GM19023 (cell line): ENCODE measurements at regions not wholly inside any gene's neighbourhood (a gene's known extent, or its start where the extent isn't known, plus 50 kb on each side); places are given as distances from the start of the nearest gene placed in this dataset.
"Not testable (repeated sequence)": the region's sequence is repeated elsewhere in the genome, so short reads cannot be mapped to it uniquely, and the experiment has no call there.

ENCODE experiments used
- ATAC-seq: cut with Tn5 transposase; IDR thresholded peaks from one replicate; pipeline ENCODE4 v1.9.1; 2021; ENCODE audit warnings: mild to moderate bottlenecking, moderate library complexity; ENCODE audit not compliant: unreplicated experiment

DNA sequence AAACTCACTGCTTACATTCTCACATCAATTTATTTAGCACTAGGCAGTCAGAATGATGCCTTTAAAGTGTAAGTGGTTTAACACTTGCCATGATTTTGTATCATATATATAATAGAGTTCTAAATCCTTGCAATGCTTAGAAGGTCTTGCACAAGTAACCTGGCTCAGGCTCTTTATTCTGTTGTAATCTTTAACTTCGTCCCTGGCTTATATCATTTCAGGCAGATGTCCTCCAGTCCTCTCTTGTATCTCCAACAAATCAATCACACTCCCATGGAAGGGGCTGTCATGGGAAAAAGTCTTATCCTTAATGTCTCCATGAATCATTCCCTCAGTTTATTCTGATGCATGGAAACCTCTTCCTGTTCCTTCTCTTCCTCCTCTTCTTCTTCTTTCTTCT is 841.6 kb upstream of the B3GALT2 start:
- ATAC-seq = no peak

DNA sequence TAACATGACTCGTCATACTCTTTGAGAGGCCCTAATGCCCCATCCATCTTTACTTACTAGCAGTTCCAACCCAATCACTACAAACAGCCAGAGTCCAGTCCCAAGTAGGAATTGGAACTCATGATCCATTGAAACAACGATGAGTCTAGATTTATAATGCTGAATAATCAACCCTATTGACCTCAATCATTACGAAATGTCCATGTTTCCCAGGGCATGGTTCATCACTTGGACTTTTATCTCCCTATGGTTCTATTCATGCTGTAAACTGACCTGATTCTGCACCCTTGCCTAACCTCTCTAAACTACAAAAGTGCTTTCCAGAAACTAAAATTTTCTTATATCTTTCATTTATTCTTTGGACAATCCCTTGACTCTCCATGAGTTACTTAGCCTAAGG is 840.0 kb upstream of the B3GALT2 start:
- no peak for ATAC-seq

DNA sequence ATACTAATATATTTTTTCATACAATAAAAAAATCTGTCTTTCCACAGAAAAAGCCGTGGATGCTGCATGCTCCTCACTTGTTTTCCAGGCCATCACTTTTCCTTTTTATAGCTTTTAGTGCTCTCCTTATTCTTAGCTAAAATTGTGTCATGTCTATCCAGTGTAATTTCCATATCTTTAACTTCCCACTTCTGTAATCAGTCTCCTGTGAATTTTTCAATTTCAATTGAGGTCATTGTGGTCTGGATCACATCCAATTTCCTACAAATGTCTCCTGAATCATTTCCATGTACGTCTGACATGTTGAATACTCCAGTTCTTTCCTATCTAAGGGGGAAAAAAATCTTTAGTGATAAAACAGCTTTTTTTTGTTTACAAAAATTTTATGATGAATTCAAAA is 838.2 kb upstream of the B3GALT2 start:
- no peak for ATAC-seq

DNA sequence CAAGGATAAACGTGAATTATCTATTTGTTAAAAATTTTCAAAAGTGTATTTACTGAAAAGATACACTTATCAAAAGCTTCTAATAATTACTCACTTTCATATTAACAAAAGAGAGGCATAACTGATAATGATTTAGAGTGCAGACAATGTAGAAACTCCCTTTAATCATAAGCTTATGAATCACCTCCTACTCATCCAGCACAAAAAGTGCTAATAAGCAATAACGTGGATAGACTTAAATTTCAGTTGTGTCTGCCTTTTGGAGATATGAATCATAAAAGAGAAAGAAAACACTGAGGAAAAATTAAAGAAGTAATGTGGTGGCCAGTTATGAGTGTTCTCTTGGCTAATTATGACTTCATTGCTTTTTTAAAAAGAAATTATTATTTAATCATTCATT is 827.6 kb upstream of the B3GALT2 start:
- ATAC-seq = no peak

DNA sequence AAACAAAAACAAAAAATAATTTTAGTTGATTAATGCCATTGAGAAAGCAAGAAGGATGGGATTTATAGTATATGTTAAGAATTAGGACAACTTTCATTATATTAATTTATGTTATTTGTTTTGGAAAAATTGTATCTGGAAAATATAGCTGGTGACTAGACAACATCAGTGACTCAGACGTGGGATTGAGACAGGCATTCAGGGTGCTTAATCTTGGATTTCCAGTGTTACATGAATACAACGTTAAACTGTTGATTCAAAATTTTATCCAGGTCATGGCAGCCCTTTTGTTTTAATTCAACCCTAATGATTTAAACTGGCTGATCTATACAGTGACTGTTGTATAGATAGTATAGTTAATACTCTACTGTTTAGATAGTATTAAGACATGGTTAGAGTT is 827.1 kb upstream of the B3GALT2 start:
- ATAC-seq = no peak

DNA sequence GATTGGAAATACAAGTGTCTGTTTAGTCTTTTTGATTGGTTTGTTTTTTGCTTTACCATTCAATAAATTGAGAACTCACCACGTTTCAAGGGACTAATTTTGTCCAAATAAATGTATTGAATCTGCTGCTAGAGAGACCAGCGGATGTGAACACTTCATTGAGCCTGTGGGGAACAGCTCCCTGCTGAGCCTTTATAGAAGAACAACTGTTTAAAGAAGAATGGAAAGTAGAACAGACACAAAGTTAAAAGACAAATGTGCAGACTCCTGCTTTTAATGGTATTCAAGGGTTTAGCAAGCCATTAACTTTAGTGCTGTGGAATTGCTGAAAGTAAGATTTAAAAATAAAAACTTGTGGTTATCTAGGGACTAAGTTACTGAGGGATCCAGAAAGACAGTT is 817.7 kb upstream of the B3GALT2 start:
- ATAC-seq = no peak

DNA sequence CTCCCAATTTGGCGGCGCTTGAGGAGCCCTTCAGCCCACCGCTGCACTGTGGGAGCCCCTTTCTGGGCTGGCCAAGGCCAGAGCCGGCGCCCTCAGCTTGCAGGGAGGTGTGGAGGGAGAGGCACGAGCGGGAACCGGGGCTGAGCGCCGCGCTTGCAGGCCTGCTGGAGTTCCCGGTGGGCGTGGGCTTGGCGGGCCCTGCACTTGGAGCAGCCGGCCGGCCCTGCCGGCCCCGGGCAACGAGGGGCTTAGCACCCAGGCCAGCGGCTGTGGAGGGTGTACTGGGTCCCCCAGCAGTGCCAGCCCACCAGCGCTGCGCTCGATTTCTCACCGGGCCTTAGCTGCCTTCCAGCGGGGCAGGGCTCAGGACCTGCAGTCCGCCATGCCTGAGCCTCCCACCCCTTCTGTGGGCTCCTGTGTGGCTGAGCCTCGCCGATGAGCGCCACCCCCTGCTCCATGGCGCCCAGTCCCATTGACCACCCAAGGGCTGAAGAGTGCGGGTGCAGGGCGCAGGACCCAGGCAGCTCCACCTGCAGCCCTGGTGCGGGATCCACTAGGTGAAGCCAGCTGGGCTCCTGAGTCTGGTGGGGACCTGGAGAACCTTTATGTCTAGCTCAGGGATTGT is 815.4 kb upstream of the B3GALT2 start:
- not testable (repeated sequence) for ATAC-seq

DNA sequence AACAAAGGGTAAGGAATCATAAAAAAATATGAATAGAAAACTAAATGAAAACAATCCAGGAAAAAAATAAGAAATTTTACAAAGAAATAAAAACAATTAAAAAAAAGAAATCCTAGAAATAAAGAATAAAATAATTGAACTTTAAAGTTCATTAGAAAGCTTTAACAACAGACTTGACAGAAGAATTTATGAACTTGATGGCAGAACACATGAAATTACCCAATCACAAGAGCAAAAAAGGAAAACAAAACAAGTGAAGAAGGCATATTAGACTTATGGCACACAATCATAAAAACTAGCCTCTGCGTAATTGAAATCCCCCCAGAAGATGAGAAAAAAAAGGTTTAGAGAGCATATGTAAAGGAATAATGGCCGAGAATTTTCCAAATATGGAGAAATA is 802.5 kb upstream of the B3GALT2 start:
- no peak for ATAC-seq

DNA sequence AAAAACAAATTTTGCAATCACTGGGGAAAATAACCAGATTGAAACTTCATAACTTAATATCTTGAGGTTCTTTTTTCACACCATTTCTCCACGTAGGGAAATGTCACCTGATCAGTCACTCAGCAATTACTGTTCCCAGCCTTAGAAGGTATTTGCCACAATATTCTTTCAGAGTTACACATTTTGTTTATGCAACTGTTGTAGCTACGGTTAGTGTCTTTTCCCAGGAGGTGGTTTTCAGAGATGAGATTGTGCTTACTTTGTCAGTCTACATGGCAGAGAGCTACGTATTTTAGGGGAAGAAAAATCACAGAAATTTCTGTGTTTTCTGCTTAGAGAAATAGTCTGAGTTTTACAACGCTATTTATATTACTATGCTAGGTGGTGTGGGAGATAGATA is 792.8 kb upstream of the B3GALT2 start:
- ATAC-seq = no peak

DNA sequence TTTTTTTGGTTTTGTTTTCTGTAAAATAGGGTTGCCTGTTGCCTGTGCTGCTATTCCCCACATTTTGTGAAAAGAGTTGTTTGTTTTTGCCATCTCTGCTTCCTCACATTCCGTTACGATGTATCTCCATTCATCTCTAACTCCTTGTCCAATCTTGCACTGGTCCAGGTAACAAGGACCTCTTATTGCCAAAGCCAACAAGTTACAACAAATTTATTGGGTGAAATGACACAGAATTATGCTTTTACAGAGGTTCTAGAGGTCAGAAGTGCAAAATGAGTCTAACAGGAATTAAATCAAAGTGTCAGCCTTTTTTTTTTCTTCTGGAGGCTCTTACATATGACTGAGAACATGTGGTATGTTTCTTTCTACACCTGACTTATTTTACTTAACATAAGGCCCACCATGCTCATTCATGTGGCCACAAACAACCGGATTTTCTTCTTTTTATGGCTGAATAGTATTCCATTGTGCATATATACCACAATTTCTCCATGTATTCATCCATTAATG is 787.9 kb upstream of the B3GALT2 start:
- no peak for ATAC-seq

DNA sequence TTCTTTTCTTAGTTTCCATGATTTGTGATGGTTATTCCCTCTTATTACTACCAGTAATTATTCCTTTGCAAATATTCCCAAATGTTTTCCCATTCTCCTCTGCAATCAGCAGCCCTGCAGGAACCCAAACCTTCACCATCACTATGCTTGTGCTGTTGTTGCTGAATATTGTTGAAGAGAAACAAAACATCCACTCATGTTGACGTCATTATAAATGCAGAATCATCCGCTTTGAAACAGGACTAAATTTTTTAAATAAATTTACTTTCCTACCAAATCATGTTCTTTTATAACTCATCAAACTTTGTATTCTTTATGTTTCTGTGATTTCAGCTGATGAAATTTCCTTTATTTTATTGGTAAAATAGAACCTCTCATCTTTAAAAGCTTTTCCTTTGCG is 787.0 kb upstream of the B3GALT2 start:
- no peak for ATAC-seq

DNA sequence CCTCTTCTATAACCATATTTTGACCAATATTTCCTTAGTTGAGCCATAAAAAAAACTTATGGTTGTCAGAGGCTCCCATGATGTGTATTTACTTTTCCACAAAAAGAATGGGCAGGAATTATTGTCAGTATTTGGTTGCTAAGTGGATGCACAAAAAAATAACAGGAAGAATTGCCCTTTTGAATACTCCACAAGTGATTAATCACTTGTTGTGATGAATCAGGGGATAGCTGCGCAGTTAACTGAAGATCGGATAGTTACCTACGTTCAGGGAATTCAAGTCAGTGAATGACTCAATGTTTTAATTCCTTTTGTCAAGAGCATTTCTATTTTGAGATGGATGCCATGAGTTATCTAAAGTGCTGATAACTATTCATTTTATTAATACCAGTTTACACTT is 785.2 kb upstream of the B3GALT2 start:
- no peak for ATAC-seq

DNA sequence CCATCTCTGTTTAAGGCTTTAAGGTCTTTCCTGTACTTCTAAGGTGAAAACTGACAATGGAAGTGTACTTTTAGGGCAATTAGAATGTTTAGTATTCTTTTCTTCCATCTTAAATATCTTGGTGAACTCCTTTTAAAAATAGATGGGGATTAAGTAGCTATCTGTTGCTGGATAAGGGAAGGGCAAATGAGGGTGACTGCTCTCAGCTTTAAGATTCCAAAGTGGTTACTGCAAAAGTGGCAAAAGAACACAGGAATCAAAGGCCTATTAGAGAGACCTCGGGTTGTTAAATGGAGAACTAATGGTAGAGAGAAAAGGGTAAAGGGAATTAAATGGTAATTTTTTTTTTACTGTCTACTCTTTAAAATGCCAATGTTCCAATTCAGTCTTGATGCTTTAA is 774.1 kb upstream of the B3GALT2 start:
- ATAC-seq = no peak

DNA sequence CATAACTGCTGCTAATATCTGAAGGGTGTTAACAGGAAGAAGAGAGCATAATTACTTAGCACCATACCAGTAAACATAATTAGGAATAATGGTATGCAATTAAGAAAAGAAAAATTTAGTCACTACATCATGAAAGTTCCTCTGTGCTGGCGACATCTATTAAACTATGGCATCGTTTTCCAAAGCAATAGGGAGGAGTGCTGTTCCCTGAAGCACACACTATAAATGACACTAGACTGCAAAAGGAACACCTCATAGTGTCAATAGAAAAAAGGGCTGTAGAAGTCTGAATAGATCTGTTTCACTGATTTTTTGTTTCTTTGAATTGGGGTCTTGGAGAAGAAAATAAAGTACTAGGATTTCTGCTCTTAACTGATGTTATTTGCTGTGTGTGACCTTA is 773.6 kb upstream of the B3GALT2 start:
- no peak for ATAC-seq

DNA sequence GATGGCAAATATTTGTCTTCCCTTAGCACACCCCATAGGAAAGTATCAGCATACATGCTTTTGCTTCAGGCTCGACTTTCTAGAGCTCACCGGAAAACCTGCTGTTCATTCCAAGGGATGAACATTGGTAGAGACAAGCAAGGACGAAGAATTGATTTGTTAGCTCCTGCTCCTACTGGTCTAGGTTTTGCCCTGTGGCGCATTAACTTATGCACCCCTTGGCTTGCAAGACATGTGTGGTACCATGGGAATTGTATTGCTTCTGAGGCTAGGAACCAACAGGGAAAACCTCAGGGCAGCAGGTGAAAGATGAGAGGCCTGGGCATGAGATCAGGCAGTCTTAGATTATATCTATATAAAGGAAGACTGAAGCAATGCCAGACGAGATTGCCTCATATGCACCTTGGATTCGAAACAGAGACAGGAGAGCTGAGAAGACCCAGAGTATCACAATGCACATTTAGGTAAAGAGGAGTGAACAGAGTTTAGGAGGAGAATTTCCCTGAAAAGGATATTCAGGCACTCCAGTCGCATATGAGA is 771.2 kb upstream of the B3GALT2 start:
- ATAC-seq = no peak

DNA sequence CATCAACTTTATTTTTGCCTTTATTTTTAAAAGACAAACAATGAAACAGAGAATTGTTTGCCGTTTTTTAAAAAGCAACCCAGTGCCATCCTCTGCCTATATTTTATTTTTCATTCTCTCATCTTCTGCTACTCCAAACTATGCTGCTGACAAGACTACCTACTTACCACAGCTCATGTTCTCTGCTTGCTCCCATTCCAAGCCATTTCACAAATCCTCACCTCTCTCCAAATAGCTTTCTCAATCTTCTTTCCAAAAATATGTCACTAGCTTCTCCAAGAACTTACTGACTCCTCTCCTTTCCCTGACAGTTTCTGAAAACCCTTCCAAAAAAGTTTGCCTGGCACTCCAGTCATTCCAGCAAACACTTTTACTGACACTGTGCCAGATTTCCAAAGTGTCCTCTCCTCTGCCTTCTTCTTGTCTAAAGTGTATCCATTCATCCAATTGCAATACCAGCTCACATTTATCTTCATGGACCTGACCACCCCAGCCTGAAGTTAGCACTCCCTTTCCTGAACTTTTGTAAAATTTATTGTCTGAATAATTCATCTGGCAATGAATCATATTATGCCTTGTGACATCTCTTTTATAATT is 766.5 kb upstream of the B3GALT2 start:
- ATAC-seq = no peak

DNA sequence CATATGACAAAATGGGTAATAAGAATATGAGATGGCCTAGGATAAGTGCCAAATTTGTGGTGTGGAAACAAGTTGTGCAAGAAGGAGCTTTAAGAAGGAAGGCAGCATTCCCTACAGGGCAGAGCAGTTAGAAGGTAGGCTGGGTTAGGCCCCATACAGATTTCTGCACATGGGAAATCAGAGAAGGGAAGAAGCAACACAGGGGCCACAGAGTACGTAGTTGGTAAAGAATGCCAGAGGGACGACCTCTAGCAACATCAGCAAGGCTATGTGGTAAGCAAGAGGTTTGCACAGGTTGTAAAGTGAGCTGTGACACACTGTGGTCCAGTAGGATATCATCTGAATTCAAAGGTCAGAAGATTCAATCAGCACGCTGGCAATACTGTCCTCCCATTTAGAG is 765.6 kb upstream of the B3GALT2 start:
- no peak for ATAC-seq

DNA sequence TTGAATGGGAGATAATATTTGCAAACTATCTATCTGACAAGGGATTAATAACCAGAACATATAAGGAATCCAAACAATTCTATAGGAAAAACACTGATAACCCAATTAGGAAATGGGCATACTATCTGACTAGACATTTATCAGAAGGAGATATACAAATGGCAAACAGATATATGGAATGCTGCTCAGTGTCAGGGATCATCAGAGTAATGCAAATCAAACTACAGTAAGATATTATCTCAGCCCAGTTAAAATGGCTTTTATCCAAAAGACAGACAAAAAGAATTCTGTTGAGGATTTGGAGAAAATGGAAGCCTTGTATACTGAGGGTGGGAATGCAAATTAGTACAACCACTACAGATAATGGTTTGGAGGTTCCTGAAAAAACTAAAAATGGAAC is 758.0 kb upstream of the B3GALT2 start:
- ATAC-seq = no peak

DNA sequence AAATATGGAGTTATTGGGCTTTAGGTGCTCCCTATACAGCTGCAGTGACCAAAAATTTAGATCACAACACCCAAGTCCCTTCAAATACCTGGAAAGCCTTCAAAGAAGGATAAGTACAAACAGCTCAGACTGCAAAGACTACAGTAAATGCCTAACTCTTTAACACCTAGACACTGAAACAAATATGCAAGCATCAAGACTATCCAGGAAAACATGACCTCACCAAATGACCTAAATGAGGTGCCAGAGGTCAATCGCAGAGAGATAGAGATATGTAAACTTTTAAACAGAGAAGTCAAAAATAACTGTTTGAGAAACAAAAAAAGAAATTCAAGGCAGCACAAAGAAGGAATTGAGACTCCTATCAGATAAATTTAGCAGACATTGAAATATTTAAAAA is 753.8 kb upstream of the B3GALT2 start:
- no peak for ATAC-seq

DNA sequence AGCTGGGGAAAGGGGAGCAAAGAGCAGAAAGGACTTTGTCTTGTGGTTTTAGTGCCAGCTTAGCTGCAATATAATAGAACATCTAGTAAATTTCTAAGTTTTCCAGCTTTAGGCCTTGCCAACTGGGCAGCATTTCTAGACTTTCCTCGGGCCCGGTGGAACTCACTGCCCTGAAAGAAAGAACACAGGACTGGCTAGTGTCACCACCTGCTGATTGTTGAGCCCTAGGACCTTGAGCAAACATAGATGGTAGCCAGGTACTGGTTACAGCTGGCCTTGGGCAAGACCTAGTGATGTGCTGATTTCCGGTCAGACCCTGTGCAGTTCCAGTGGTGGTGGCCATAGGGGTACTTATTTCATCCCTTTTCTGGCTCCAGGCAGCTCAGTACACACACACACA is 753.2 kb upstream of the B3GALT2 start:
- ATAC-seq = no peak

DNA sequence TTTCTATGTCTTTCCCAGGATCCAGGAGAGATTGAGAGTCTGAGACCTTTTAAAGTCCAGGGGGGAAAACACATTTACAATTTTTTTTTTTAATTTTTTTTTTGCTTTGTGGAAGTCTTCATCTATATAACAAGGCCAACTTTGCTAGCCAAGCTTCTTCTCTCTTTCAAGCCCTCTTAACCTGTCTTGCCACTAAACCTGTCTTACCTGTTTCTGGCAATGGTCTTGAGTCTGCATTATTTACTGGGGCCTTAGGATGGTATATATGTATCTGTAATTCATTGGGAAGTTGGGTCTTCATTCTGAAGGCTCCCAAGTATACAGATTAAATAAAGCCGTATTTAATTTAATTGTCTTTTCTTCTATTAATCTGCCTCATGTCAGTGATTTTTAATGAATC is 750.9 kb upstream of the B3GALT2 start:
- no peak for ATAC-seq

DNA sequence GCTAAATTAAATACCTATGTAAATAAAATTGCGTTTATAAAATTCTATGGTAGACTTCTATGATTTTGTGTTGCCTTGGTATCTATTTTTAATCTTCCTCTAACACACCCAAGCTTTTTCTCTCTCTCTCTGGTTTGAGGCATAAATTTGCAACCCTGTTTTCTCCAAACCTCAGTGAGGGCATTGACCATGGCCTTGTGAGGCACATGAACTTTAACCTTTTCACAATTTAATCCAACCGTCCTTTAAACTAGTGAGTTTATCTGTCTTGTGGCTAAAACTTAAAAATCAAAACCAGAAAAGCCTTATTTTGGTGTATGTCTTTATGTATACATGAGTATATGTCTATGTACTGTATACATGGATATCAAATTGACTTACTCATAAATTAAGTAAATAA is 746.6 kb upstream of the B3GALT2 start:
- ATAC-seq = no peak

DNA sequence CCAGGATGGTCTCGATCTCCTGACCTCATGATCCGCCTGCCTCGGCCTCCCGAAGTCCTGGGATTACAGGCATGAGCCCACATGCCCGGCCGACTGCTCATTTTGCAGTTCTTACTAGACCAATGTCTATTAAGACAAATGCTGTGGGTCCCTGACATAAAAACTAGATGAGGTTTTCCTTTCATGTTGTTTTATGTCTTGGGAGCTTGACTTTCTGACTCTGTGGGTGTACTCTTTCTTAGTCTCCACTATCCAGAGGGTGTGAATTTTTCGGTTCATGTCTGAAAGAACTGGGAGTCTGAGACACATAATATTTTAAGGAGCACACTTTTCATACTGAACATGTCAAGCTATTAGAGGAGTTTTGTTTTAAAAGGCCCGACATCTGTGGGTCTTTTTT is 744.9 kb upstream of the B3GALT2 start:
- no peak for ATAC-seq
